Amygdala (tissue), 56 donors: ENCODE measurements at regions not wholly inside any gene's neighbourhood (a gene's known extent, or its start where the extent isn't known, plus 50 kb on each side); places are given as distances from the start of the nearest gene placed in this dataset.
"Not testable (repeated sequence)": the region's sequence is repeated elsewhere in the genome, so short reads cannot be mapped to it uniquely, and the experiment has no call there.

Experiments used
- DNase-seq, 56 donors: peaks; one replicate each; lab custom pipeline; 2025; lab: John Stamatoyannopoulos, UW

DNA sequence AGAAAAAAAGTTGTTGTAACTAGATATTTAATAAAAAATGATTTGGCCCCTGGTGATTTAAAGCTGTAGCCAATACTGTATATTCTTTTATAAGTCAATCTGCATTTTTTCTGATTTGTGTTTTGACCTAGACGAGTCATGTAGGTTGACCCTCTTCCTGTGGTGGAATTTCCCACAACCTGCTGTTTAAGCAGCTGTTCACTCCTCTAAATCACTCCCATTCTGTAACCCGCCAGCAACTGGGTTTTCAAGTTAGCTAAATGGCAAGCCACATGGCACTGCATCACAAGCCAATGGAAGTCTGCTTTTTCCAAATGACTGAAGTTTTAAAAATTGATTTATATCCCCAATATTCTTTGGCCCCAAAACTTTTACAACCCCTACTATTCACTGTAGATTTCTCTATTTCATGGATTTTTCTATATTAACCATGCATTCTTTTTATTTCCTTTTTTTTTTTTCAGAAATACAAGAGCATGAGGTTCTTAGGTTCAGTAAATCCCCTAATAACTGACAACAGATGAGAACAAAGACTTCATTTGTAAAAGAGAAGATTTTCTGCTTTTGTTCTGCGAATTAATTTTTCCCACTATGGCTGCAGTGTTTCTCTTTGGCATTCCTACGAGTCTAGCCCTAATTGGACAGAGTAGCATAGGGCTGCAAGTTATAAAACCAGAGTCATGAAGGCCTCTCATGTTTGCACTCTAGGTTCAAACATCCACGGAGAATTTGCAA lies 184.5 kb upstream of the TLE4 start:
- no peak for DNase-seq

DNA sequence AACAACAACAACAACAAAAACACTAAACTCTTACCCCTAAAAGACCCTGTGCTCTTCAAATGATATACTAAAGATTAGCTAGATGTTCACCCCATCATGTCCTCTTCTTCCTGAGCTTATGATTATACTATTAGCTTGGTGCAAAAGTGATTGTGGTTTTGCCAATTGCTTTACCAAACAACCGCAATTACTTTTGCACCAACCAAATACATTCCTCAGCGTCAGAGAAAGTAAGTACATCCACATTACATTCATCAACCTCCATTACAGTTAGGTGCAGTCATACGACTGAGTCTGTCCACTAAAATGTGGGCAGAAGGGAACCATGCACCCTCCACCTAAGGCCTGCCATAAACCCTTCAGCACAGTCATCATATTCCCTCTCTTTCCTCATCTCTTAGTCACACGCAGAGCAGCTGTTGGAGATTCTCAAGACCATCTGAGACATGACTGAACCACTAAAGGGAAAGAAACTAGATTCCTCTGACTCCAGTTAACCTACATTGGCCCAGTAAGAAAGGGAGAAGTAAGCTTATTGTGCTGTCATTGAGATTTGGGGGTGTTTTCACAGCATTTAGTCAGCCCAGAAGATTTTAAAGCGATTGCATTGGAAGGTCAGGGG lies 181.6 kb upstream of the TLE4 start:
- no peak for DNase-seq

DNA sequence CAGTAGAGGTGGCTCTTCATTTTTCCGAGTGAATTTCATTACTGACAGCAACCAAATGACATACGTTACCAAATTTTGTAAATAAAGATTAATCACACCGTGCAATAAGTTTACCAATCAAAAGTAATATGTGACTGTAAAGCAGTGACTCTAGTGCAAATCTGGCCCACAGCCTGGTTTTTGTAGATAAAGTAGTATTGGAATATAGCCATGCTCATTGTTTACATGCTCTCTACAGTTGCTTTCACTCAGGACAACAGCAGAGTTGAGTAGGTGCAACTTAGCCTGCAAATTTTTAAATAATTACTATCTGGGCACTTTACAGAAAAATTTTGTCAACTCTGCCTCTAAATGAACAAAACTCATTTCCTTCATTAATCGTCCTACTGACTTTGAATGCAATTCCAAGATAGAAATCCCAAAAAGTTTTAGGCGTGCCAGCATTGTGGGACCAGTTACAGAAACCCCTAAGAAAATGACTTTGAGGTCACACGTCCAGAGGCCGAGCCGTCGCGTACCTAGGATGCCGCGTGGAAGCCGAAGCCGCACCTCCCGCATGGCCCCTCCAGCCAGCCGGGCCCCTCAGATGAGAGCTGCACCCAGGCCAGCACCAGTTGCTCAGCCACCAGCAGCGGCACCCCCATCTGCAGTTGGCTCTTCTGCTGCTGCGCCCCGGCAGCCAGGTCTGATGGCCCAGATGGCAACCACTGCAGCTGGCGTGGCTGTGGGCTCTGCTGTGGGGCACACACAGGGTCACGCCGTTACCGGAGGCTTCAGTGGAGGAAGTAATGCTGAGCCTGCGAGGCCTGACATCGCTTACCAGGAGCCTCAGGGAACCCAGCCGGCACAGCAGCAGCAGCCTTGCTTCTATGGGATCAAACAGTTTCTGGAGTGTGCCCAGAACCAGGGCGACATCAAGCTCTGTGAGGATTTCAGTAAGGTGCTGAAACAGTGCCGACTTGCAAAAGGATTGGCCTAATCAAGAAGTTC lies 180.7 kb upstream of the TLE4 start:
- DNase-seq, result no peak

DNA sequence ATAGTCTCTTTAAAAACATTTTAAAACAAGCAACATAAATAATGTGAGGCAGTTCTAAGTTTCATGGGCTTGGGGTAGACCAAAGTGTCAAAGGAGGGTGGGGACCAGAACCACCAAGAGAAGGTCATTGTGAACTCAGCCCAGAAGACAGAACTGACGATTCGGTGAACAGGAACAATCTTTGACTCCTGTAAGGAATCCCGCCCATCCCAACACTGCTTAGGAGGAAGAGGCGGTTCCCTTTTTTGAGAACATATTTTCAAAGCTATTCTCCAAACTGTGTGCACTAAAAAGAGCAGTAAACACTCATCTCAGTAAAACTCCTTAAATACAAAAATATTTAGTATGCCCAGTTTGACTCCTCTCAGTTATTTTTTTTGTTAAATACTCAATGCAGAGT lies 176.5 kb upstream of the TLE4 start:
- no peak for DNase-seq

DNA sequence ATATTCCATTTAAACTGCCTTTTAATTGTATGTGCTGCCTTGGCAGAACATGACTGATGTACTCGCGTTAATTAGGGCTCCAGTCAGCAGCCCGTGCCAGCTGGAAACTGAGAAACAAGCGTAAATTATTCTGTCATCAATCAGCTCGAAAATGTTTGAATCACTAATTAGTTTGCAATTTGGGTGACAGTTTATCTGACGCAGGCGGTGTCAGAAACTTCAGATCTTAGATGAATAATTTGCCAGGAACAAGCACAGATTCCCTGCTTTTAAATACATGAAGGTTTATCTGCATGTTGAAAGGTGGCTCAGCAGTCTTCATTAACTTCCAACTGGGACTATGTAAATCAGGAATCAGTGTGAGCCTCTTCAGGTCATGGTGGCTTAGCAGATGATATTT lies 176.0 kb upstream of the TLE4 start:
- peak in 9 of 56 donors; percentile 1 to 21 (median 9) for DNase-seq

DNA sequence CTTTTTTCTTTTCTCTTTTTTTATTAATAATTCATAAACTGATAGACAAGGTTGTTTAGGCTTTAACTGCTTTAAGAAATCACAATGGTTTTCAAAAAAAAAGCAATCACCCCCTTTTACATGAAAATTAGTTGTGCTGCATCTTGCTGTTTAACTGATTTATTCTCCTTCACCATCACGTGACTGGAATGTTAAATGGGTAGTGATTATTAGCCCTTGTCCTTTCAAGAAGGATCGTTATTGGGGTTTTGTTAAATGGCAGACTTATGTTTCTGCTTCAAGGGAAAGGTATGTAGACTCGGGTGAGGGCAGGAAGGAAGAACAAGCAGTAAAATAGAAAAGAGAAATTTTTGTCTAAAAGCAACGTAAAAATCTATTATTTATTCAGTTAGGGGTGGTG lies 175.6 kb upstream of the TLE4 start:
- no peak for DNase-seq

DNA sequence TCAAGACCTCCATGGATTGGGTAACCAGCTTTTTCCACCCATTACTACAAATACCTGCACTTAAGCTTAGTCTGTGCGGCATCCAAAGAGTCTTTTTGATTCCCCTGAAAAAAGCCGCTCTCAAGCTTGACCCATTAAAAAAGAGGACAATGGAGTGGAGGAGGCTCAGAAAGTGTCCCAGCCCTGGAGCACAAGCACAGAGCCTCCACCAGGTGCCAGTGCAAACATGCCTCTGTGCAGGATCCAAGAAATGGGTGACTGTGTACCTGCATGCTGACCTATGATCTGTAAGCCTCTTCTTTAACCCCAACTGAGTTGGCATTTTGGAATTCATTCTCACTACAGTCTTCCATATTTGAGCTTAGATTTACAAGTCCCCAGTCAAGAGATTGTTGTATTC lies 168.3 kb upstream of the TLE4 start:
- DNase-seq, result no peak

DNA sequence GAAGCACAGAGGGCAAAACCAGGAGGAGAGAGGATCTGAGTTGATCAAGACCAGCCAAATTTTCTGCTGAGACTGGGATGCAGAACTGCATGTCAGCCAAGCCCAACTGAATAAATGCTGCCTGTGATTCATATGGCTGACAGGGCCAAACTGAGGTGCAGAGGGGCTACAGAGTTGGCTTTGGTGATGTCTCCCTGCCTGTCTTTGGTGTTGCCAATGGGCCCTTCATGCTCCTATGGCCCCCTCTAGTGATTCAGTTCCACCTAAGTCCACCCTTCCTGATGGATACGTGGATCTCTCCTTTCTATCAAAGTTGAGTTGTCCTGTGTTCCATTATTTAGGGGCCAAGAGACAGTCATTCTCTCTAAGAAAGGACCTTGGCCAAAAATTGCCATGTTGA lies 163.6 kb upstream of the TLE4 start:
- DNase-seq, result no peak

DNA sequence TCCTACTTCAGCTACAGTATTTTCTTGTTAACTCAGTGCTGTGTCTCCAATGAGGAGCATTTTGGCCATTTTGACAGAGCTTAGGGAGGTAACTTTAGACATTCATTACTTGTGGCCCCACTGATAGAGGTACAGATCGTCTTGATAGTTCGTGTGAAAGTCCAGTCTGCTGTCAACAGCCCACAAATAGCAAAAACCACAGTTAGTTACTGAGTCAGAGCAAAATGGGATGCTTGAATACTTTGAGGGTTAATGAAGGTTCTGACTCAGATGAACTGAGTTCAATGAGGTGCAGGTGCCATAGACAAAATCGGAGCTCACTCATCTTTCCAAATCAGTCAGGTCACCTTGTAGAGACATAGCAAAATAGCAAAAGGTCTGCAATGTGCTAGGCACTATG lies 163.1 kb upstream of the TLE4 start:
- DNase-seq, result no peak

DNA sequence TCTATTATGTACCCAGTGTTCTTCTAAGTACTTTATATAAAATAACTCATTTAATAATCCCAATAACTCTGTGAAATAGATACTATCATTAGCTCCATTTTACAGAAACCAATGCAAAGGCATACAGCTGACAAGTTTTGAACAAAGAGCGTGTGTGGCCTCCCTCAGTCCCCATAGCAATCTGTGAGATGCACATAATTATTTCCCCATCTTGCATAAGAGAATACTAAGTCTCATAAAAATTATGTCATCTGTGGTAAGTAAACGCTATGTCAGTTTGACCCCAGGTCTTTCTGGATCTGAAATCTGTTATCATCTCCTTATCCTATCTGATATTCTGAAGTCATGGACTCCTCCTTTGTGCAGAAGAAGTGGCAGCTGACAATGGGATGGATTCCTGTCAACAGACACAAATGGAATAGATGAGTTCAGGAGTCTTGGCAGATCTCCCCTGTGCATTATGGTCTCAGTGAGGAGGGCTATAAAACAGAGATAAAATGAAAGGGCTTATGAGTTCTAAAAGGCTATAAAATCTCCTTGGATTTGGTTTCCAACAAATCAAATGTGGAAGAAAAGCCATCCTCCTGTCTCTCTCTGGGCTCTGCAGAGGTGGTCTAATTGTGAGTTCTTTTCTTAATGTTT lies 162.5 kb upstream of the TLE4 start:
- no peak for DNase-seq

DNA sequence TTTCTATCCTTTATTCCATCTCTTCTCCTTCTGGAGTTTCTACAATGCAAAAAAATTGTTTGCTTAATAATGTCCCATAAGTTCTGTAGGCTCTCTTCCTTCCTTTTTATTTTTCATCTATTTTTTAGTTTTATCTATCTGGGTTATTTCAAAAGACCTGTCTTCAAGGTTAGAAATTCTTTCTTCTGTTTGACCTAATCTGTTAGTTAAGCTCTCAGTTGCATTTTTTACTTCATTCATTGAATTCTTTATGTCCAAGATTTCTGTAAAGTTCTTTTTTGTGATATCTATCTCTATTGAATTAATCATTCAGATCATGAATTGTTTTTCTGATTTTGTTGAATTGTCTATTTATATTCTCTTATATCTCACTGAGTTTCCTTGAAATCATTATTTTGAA lies 145.9 kb upstream of the TLE4 start:
- no peak for DNase-seq

DNA sequence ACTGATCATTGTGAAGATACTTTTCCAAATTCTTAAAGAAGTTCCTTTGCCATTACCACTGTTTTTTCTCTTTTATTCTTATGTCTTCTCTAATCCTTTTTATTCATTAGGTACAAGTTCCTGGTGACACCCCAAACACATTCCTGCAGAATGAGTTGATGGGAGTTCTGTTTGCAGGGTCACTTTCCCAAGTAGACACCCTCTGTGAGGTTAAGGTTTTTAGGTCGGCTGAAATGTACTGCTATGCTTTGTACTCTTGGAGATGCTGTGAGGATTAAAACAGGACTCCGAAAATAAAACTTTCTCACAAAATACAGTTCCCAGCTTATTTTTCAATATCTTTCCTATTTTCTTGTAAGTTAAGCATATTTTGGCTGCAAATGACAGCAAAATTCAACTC lies 143.3 kb upstream of the TLE4 start:
- DNase-seq, result no peak

DNA sequence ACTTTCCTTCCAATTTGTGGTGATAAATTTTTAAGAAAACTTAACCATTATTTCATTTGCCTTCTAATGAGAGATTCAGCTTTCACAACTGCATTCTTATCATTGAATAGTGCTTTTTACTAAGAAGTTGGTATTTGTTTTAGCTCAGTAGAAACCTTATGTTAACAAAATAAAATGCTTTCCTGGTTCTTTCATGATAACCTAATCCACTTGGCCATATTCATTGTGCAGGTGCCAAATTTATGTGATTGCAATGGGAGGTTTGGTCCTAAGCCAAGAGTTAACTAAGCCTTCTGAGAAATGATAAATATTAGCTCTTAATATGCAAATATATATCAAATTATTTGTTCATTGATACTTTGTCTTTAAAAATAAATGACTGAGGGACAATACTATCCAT lies 141.1 kb upstream of the TLE4 start:
- DNase-seq, result no peak

DNA sequence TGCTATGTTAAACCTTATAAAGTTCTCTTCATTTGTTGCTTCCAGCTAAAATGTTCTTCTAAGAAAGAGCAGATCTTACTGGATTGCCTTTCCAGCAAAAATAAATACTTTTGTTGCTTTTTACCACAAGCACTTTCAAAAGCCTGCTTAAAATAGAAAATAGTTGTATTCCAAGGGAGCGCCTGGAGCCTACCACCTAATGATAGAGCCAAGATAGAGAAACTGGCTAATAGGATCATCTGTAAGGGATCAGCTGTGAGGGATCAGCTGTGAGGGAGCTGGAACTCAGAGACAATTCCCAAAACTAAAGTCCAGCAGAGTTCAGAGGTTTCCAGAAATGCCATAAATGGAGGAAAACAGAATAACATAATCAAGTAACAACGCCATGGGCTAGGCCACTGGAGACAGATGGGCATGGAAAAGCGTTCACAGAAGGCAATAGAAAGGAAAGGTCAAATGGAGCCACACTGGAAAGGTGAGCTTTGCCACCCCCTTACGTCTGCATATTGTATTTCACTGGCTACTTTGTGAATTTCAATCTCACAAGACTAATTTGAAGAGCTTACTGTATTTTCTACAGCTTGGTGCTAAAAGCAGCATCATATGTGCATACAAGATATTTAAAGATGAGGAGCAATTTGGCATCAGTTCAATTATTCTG lies 140.6 kb upstream of the TLE4 start:
- no peak for DNase-seq

DNA sequence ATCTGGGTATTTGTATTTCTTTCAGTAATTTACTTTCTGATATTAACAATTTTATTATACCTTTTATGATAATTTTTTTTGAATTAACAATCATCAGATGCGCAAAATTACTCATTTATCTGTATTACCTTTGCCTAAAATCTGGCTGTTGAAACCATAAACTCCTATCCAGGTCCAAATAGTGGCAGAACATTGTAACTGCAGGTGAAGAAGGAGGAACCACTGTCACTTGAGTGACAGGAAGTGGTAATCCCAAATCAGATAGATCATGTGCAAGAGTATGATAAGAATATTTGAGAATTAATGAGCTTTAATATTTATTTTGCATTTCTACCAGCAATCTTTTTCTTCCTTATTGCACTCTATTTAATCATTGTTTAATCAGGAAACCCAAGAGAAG lies 139.3 kb upstream of the TLE4 start:
- no peak for DNase-seq

DNA sequence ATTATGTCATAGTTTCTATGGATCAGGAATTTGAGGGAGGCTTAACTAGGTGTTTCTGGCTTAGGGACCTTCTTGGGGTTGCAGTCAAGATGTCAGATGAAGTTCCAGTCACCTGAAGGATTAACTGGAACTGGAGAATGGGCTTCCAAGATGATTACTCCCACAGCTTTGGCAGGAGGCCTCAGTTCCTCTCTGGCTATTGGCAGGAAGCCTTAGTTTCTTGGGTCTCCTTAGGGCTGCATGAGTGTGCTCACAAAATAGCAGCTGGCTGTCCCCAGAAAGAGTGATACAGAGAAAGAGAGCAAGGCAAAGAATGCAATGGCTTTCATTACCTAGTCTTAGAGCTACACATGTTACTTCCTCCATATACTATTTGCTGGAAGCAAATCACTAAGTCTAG lies 138.1 kb upstream of the TLE4 start:
- no peak for DNase-seq

DNA sequence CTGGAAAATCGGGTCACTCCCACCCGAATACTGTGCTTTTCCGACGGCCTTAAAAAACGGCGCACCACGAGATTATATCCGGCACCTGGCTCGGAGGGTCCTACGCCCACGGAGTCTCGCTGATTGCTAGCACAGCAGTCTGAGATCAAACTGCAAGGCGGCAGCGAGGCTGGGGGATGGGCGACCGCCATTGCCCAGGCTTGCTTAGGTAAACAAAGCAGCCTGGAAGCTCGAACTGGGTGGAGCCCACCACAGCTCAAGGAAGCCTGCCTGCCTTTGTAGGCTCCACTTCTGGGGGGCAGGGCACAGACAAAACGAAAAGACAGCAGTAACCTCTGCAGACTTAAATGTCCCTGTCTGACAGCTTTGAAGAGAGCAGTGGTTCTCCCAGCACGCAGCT lies 132.5 kb upstream of the TLE4 start:
- DNase-seq, result not testable (repeated sequence)

DNA sequence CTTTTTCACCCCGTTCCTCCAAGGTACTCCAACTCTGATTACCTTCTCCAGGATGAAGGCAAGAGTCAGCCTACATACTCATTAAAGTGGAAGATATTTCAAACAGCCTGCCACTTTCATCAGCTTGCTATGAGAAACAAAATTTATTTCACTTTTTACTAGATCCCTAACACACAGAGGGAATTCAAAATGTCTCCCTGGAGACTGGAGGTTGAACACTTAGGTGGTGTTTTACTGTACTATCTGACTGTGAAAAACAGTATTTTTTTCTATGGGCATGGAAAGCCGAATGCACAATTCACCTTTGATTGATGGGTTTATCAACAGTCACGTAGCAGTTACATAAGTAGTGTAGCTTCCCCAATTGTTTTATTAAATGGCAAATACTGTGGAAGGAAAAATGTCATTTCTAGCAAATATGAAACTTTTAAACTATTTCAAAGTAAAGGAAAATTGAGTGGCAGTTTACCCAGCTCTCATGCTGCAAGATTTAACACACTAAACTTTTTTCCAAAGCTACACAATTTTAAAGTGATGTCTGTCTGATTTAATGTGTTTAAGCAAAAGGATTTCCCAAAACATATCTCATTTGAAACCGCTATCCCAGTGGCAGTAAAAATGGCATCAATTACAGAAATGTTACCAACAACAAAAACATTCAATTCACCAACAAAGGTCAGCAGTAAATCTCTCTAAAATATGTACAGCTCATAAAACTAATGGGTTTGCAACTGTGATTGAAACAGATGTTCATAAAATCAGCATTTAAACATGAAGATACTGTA lies 125.0 kb upstream of the TLE4 start:
- no peak for DNase-seq

DNA sequence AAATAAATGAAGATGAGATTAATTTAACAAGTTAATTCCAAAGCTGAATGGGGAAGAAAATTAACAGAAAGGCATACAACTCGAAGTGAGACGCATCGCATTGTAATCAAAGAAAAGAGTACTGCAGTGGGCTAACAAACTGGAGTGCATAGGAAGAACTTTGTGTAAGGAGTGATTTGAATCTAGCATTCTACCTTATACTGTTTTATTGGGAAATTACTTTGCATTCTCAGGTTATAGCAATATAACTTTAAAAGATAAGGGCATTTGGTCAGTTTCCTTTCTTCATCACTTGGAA lies 124.5 kb upstream of the TLE4 start:
- DNase-seq, result no peak

DNA sequence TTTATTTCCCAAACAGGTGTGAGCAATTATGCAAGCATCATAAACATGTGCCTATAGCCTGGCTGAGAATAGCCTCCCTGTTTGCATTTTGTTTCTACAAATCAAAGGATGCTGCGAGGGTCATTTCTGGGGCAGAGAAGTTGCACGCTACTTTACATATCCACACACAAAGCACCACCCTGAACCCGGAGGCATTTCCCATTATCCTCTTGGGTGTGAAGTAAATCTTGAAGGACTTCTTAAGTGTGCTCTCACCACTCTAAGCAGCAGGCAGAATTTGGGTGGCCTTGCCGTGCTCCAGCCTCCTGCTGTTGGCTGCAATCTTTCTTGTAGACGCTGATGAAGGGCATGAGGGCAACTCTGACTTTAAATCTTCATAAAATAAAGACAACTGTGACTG lies 124.0 kb upstream of the TLE4 start:
- no peak for DNase-seq
